A549 (cell line): ENCODE measurements at regions not wholly inside any gene's neighbourhood (a gene's known extent, or its start where the extent isn't known, plus 50 kb on each side); places are given as distances from the start of the nearest gene placed in this dataset.

Experiments used
- ATAC-seq, 2 experiments: fragments of 200-7000 bp in 1 of 2; fragments of >200 bp in 1 of 2; cut with Nextera tagmentation in 1 of 2; cut with Tn5 transposase in 1 of 2; 3 replicates each; pipeline versions ENCODE4 v1.8.0 to v1.9.1; 2018 to 2020; ENCODE audit warnings: mild to moderate bottlenecking in 1 of 2, moderate library complexity in 1 of 2
- CTCF ChIA-PET: fragments of 300-600 bp; sonication (Branson Sonifier 250); formaldehyde crosslinking; extraction: SDS; loops from one replicate; lab custom pipeline; 2021; ENCODE audit warnings: antibody characterized with exemption, inconsistent platforms; lab: Yijun Ruan, JAX
- POLR2A ChIA-PET: fragments of 350-600 bp; formaldehyde crosslinking; extraction: SDS; loops from one replicate; lab custom pipeline; 2021; ENCODE audit warnings: antibody characterized with exemption, inconsistent platforms; lab: Yijun Ruan, JAX
- DNase-seq, 2 experiments: peaks; one replicate each; pipeline versions ENCODE4 v3.0.0 to v3.0.0-alpha.2; 2011 to 2016; ENCODE audit warnings: low read depth in 1 of 2, low spot score in 1 of 2
- FAIRE-seq: peaks from 2 replicates; lab custom pipeline; 2011; peaks lifted over from hg19 to GRCh38; lab: Jason Lieb, UNC
- H3K27ac ChIP-seq, 2 experiments: fragments of >200 bp; sonication (Bioruptor Twin); formaldehyde crosslinking; 3 replicates each; pipeline ENCODE4 v1.5.1; 2016 to 2017
- H3K4me1 ChIP-seq: fragments of >200 bp; sonication (Bioruptor Twin); formaldehyde crosslinking; 3 replicates; pipeline ENCODE4 v1.6.1; 2016
- H3K4me2 ChIP-seq: fragments of >200 bp; sonication (Bioruptor Twin); formaldehyde crosslinking; 3 replicates; pipeline ENCODE4 v1.6.1; 2016
- H3K4me3 ChIP-seq: fragments of >200 bp; sonication (Bioruptor Twin); formaldehyde crosslinking; 3 replicates; pipeline ENCODE4 v1.5.1; 2016
- H3K9me3 ChIP-seq: fragments of >200 bp; sonication (Bioruptor Twin); formaldehyde crosslinking; 3 replicates; pipeline ENCODE4 v1.6.1; 2016
- CEBPB ChIP-seq, 2 experiments: fragments of >200 bp in 1 of 2; sonication (Bioruptor Twin) in 1 of 2; formaldehyde crosslinking in 1 of 2; IDR thresholded peaks; 2 replicates each; pipeline ENCODE4 v1.6.1; 2012 to 2016
- CTCF ChIP-seq: fragments of >200 bp; sonication (Bioruptor Twin); formaldehyde crosslinking; IDR thresholded peaks from 3 replicates; pipeline ENCODE4 v1.5.1; 2016
- EHF ChIP-seq: fragments of 250-450 bp; sonication (Bioruptor Pico); IDR thresholded peaks from 2 replicates; pipeline ENCODE4 v1.5.0; 2020; ENCODE audit warnings: mild to moderate bottlenecking
- EHMT2 ChIP-seq: fragments of 200-600 bp; sonication (generic); IDR thresholded peaks from 2 replicates; pipeline ENCODE4 v1.6.1; 2016; ENCODE audit warnings: antibody characterized with exemption, low read depth, mild to moderate bottlenecking, moderate library complexity
- ESRRA ChIP-seq: fragments of 150-350 bp; IDR thresholded peaks from 2 replicates; pipeline ENCODE4 v1.6.1; 2014; ENCODE audit warnings: mild to moderate bottlenecking, low read length, borderline replicate concordance
- FOSL2 ChIP-seq, 2 experiments: fragments of 450-650 bp in 1 of 2; fragments of >200 bp in 1 of 2; sonication (Bioruptor Twin) in 1 of 2; formaldehyde crosslinking; IDR thresholded peaks; 2 replicates each; pipeline versions ENCODE4 v1.5.0 to v1.6.1; 2016 to 2020; ENCODE audit warnings: mild to moderate bottlenecking in 1 of 2, moderate library complexity in 1 of 2
- HES2 ChIP-seq: fragments of >200 bp; sonication (Bioruptor Twin); formaldehyde crosslinking; IDR thresholded peaks from 2 replicates; pipeline ENCODE4 v1.6.1; 2016
- HOXA7 ChIP-seq: fragments of 250-450 bp; sonication (Bioruptor Pico); IDR thresholded peaks from 2 replicates; pipeline ENCODE4 v1.5.0; 2020; ENCODE audit warnings: mild to moderate bottlenecking, moderate library complexity
- HOXB5 ChIP-seq: fragments of 250-450 bp; sonication (Bioruptor Pico); IDR thresholded peaks from 2 replicates; pipeline ENCODE4 v1.5.0; 2020; ENCODE audit warnings: mild to moderate bottlenecking, moderate library complexity
- JUN ChIP-seq, 2 experiments: fragments of >200 bp; sonication (Bioruptor Twin); formaldehyde crosslinking; IDR thresholded peaks; 2 replicates in 1 of 2; 3 replicates in 1 of 2; pipeline ENCODE4 v1.6.1; 2016 to 2017
- MAFK ChIP-seq: fragments of 450-650 bp; IDR thresholded peaks from 2 replicates; pipeline ENCODE4 v1.6.1; 2014; ENCODE audit not compliant: partially characterized antibody
- MAZ ChIP-seq: fragments of 150-350 bp; IDR thresholded peaks from 2 replicates; pipeline ENCODE4 v1.6.1; 2014; ENCODE audit warnings: antibody characterized with exemption, low read depth, low read length, borderline replicate concordance
- NPAS2 ChIP-seq: fragments of 250-450 bp; sonication (Bioruptor Pico); IDR thresholded peaks from 2 replicates; pipeline ENCODE4 v1.8.0; 2022; ENCODE audit warnings: mild to moderate bottlenecking, moderate library complexity, borderline replicate concordance
- POLR2AphosphoS2 ChIP-seq: conservative IDR thresholded peaks from 2 replicates; pipeline ENCODE4 v1.6.1; 2012; ENCODE audit warnings: low read length, improper control_type of control experiment, inconsistent platforms
- RAD21 ChIP-seq, 2 experiments: fragments of >200 bp in 1 of 2; sonication (Bioruptor Twin) in 1 of 2; formaldehyde crosslinking in 1 of 2; IDR thresholded peaks in 1 of 2; conservative IDR thresholded peaks in 1 of 2; 2 replicates in 1 of 2; 3 replicates in 1 of 2; pipeline ENCODE4 v1.6.1; 2012 to 2018; ENCODE audit warnings: inconsistent platforms in 1 of 2
- RFX5 ChIP-seq: fragments of 450-650 bp; IDR thresholded peaks from 2 replicates; pipeline ENCODE4 v1.7.1; 2014; ENCODE audit warnings: antibody characterized with exemption, mild to moderate bottlenecking, moderate library complexity
- SMC3 ChIP-seq: fragments of >200 bp; sonication (Bioruptor Twin); formaldehyde crosslinking; IDR thresholded peaks from 3 replicates; pipeline ENCODE4 v1.6.1; 2018; ENCODE audit warnings: inconsistent platforms
- SREBF2 ChIP-seq: fragments of 450-650 bp; IDR thresholded peaks from 2 replicates; pipeline ENCODE4 v1.6.1; 2014; ENCODE audit warnings: mild to moderate bottlenecking, moderate library complexity
- ZC3H11A ChIP-seq: fragments of 450-650 bp; IDR thresholded peaks from 2 replicates; pipeline ENCODE4 v1.6.1; 2014; ENCODE audit warnings: antibody characterized with exemption, mild to moderate bottlenecking
- ZNF302 ChIP-seq: fragments of 250-450 bp; sonication (Bioruptor Pico); IDR thresholded peaks from 2 replicates; pipeline ENCODE4 v1.9.0; 2021; ENCODE audit warnings: inconsistent platforms, mild to moderate bottlenecking, moderate library complexity
- ZSCAN20 ChIP-seq: fragments of 250-450 bp; sonication (Bioruptor Pico); IDR thresholded peaks from 2 replicates; pipeline ENCODE4 v1.8.0; 2022; ENCODE audit warnings: mild to moderate bottlenecking, moderate library complexity
- WGBS: methylation state at CpG from one replicate; pipeline ENCODE4 v1.1.6; 2017; ENCODE audit errors: missing lambda C conversion rate; 5-methylcytosine and 5-hydroxymethylcytosine counted together
- TF ChIP-seq, protein P1 (sequence below): IDR thresholded peaks from 2 replicates; pipeline ENCODE4 v1.6.1; 2012
- TF ChIP-seq, protein P2 (sequence below): fragments of 200-600 bp; sonication (generic); IDR thresholded peaks from 2 replicates; pipeline ENCODE4 v1.6.1; 2016; ENCODE audit warnings: antibody characterized with exemption, mild to moderate bottlenecking, moderate library complexity
- TF ChIP-seq, protein P3 (sequence below): fragments of 250-450 bp; sonication (Bioruptor Pico); IDR thresholded peaks from 2 replicates; pipeline ENCODE4 v1.5.0; 2021; ENCODE audit warnings: mild to moderate bottlenecking, moderate library complexity, borderline replicate concordance
- TF ChIP-seq, protein P4 (sequence below): IDR thresholded peaks from 2 replicates; pipeline ENCODE4 v1.6.1; 2012

GRCh38 chr17:13171790-13172189, 154.0 kb upstream of the ELAC2 start:
- ChIA-PET POLR2A (no interaction called here), CTCF (no interaction called here)
- DNase-seq (no peak), ATAC-seq (no peak), FAIRE-seq (no peak)
- no peak for TF ChIP-seq CEBPB (IDR thresholded peaks at IDR 0.05)
- no peak for TF ChIP-seq CTCF
- TF ChIP-seq FOSL2 (IDR thresholded peaks at IDR 0.05): no peak
- no peak for TF ChIP-seq FOSL2 (CRISPR knock-in tag; IDR thresholded peaks at IDR 0.05)
- TF ChIP-seq RAD21 (conservative IDR thresholded peaks at IDR 0.05 in 1 of 2, IDR thresholded peaks at IDR 0.05 in 1 of 2): no peak
- no peak for TF ChIP-seq JUN (IDR thresholded peaks at IDR 0.05)
- no peak for TF ChIP-seq HES2
- no peak for TF ChIP-seq MAZ
- no peak for TF ChIP-seq EHF (CRISPR knock-in tag)
- WGBS: 0% methylated on average over 1 of the region's 1 CpG
- Histone ChIP-seq H3K27ac (no peak overlapping the region), H3K9me3 (peaks cover 9% of the 10 kb centered on the region; the same call in 2 of the 3 replicates), H3K4me2 (no peak overlapping the region), H3K4me3 (no peak overlapping the region), H3K4me1 (no peaks in the 10 kb centered on the region)

DNA sequence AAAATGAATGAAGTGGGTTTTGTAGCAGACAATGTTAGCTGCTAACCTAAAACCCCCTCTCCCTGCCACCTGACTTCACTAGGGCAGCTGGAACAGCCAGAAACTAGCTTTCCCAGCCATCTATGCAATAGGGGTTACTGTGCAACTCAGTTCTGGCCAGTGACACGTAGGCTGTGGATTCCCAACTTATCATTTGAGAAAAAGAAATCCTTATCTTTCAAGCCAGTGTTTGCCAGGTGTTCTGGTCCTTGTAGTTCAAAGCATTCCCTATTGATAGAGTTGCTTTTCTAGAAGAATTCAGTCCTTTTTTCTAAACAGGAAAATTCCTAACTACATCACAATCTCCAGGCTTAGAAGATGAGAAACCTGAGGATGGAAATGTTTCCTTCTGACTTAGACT, 144.5 kb upstream of the ELAC2 start:
- POLR2A ChIA-PET: no interaction called here
- no peak for DNase-seq
- no peaks in the 10 kb centered on the region for H3K9me3 ChIP-seq
- H3K27ac ChIP-seq: no peak overlapping the region
- H3K4me3 ChIP-seq: no peak overlapping the region
- no peak for ATAC-seq
- TF ChIP-seq, protein P1, sequence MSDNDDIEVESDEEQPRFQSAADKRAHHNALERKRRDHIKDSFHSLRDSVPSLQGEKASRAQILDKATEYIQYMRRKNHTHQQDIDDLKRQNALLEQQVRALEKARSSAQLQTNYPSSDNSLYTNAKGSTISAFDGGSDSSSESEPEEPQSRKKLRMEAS: no peak
- TF ChIP-seq POLR2AphosphoS2 (no peak), SMC3 (no peak), MAFK (no peak), SREBF2 (no peak), HOXB5 (no peak), FOSL2 (IDR thresholded peaks at IDR 0.05) (no peak), FOSL2 (CRISPR knock-in tag; IDR thresholded peaks at IDR 0.05) (no peak), RAD21 (conservative IDR thresholded peaks at IDR 0.05 in 1 of 2, IDR thresholded peaks at IDR 0.05 in 1 of 2) (no peak), NPAS2 (CRISPR knock-in tag) (no peak), ZSCAN20 (CRISPR knock-in tag) (no peak), ZC3H11A (no peak), MAZ (no peak), ZNF302 (CRISPR knock-in tag) (no peak), ESRRA (no peak), EHMT2 (no peak), HOXA7 (no peak), RFX5 (no peak)
- TF ChIP-seq, protein P2, sequence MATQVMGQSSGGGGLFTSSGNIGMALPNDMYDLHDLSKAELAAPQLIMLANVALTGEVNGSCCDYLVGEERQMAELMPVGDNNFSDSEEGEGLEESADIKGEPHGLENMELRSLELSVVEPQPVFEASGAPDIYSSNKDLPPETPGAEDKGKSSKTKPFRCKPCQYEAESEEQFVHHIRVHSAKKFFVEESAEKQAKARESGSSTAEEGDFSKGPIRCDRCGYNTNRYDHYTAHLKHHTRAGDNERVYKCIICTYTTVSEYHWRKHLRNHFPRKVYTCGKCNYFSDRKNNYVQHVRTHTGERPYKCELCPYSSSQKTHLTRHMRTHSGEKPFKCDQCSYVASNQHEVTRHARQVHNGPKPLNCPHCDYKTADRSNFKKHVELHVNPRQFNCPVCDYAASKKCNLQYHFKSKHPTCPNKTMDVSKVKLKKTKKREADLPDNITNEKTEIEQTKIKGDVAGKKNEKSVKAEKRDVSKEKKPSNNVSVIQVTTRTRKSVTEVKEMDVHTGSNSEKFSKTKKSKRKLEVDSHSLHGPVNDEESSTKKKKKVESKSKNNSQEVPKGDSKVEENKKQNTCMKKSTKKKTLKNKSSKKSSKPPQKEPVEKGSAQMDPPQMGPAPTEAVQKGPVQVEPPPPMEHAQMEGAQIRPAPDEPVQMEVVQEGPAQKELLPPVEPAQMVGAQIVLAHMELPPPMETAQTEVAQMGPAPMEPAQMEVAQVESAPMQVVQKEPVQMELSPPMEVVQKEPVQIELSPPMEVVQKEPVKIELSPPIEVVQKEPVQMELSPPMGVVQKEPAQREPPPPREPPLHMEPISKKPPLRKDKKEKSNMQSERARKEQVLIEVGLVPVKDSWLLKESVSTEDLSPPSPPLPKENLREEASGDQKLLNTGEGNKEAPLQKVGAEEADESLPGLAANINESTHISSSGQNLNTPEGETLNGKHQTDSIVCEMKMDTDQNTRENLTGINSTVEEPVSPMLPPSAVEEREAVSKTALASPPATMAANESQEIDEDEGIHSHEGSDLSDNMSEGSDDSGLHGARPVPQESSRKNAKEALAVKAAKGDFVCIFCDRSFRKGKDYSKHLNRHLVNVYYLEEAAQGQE: no peak
- TF ChIP-seq, protein P3, sequence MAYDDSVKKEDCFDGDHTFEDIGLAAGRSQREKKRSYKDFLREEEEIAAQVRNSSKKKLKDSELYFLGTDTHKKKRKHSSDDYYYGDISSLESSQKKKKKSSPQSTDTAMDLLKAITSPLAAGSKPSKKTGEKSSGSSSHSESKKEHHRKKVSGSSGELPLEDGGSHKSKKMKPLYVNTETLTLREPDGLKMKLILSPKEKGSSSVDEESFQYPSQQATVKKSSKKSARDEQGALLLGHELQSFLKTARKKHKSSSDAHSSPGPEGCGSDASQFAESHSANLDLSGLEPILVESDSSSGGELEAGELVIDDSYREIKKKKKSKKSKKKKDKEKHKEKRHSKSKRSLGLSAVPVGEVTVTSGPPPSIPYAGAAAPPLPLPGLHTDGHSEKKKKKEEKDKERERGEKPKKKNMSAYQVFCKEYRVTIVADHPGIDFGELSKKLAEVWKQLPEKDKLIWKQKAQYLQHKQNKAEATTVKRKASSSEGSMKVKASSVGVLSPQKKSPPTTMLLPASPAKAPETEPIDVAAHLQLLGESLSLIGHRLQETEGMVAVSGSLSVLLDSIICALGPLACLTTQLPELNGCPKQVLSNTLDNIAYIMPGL (CRISPR knock-in tag): no peak
- TF ChIP-seq, protein P4, sequence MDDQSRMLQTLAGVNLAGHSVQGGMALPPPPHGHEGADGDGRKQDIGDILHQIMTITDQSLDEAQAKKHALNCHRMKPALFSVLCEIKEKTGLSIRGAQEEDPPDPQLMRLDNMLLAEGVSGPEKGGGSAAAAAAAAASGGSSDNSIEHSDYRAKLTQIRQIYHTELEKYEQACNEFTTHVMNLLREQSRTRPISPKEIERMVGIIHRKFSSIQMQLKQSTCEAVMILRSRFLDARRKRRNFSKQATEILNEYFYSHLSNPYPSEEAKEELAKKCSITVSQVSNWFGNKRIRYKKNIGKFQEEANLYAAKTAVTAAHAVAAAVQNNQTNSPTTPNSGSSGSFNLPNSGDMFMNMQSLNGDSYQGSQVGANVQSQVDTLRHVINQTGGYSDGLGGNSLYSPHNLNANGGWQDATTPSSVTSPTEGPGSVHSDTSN: no peak
- CTCF ChIA-PET: no interaction called here
- 0% methylated on average over 1 of the region's 1 CpG for WGBS
- H3K4me2 ChIP-seq: no peak overlapping the region
- no peak for FAIRE-seq
- H3K4me1 ChIP-seq: no peaks in the 10 kb centered on the region
